ENCODE measurements at regions not wholly inside any gene's neighbourhood (a gene's known extent, or its start where the extent isn't known, plus 50 kb on each side); places are given as distances from the start of the nearest gene placed in this dataset.

- H3K4me1 ChIP-seq (ENCODE audit: insufficient read depth, low read length), result no peaks in the 10 kb centered on the region
- BruUV-seq (replicated peaks), result no TSS peak
- H3K4me3 ChIP-seq (replicated peaks in 1 of 3; ENCODE audit: insufficient read depth in 1 of 3, low read depth in 2 of 3, low read length in 3 of 3), result no peak overlapping the region
- H3K27ac ChIP-seq (ENCODE audit: extremely low read length, insufficient read depth, low read length), result no peak overlapping the region
- no peaks in the 10 kb centered on the region for H3K27me3 ChIP-seq (ENCODE audit: control insufficient read depth in 1 of 2, insufficient read depth in 2 of 2, low read length in 2 of 2)
- no peaks in the 10 kb centered on the region for H3K9me3 ChIP-seq (ENCODE audit: low read length)
- H2AFZ ChIP-seq (ENCODE audit: low read length), result no peak overlapping the region
- intact Hi-C loops (cut with micrococcal nuclease; ENCODE audit: unreplicated experiment) (no loop called here), in situ Hi-C loops (cut with HindIII; ENCODE audit: extremely low pct_ligation_motif_present, low pct_unique_long_range_greater_than_20kb) (no loop called here)
- POLR2A ChIA-PET, result no interaction called here
- ATAC-seq, result no peak
- no peaks in the 10 kb centered on the region for H3K36me3 ChIP-seq (replicated peaks in 1 of 2; ENCODE audit: control insufficient read depth in 1 of 2, insufficient read depth in 2 of 2, low read length in 2 of 2)
- no peak overlapping the region for H3K9ac ChIP-seq (ENCODE audit: insufficient read depth, low read depth, low read length)
- no peak overlapping the region for H3K4me2 ChIP-seq (ENCODE audit: low read depth, low read length)
- no peak for DNase-seq (ENCODE audit: low spot score)
- no peaks in the 10 kb centered on the region for H3K79me2 ChIP-seq (ENCODE audit: insufficient read depth, low read length)
- 30% methylated on average over 2 of the region's 2 CpGs for WGBS (ENCODE audit: low lambda C conversion rate)
- FAIRE-seq, result no peak
- CTCF ChIA-PET (ENCODE audit: low intra/inter-chr PET ratio, low total read pairs), result no interaction called here
- H4K20me1 ChIP-seq (ENCODE audit: insufficient read depth, low read length), result no peaks in the 10 kb centered on the region
- TF ChIP-seq PRPF4 (IDR thresholded peaks at IDR 0.05; ENCODE audit: low read depth, low read length, poor library complexity, severe bottlenecking) (no peak), ZNF543 (CRISPR knock-in tag; IDR thresholded peaks at IDR 0.05) (no peak), MYNN (CRISPR knock-in tag; IDR thresholded peaks at IDR 0.05; ENCODE audit: low read depth) (no peak), ZNF121 (CRISPR knock-in tag; IDR thresholded peaks at IDR 0.05) (no peak), MAFF (IDR thresholded peaks at IDR 0.05; ENCODE audit: low read depth, low read length) (peak; percentile 77), MAFK (conservative IDR thresholded peaks at IDR 0.05 in 1 of 2, IDR thresholded peaks at IDR 0.05 in 1 of 2; ENCODE audit: low read length in 2 of 2) (peak; percentile 75 to 88), EEA1 (CRISPR knock-in tag; IDR thresholded peaks at IDR 0.05; ENCODE audit: borderline replicate concordance) (no peak), RORA (CRISPR knock-in tag; IDR thresholded peaks at IDR 0.05) (no peak), PTBP1 (IDR thresholded peaks at IDR 0.05; ENCODE audit: low read depth, low read length, poor library complexity, severe bottlenecking) (no peak), GMEB1 (CRISPR knock-in tag; IDR thresholded peaks at IDR 0.05; ENCODE audit: borderline replicate concordance) (no peak), ZZZ3 (CRISPR knock-in tag; IDR thresholded peaks at IDR 0.05; ENCODE audit: borderline replicate concordance) (no peak), MTA1 (CRISPR knock-in tag; IDR thresholded peaks at IDR 0.05; ENCODE audit: borderline replicate concordance) (no peak), MLXIP (CRISPR knock-in tag; IDR thresholded peaks at IDR 0.05; ENCODE audit: borderline replicate concordance) (no peak)
Observed at GRCh38 chr6:50976907-50977306, 158.2 kb downstream of the TFAP2B start.
